GM12872 (cell line): ENCODE measurements at regions not wholly inside any gene's neighbourhood (a gene's known extent, or its start where the extent isn't known, plus 50 kb on each side); places are given as distances from the start of the nearest gene placed in this dataset.

Source experiments
- TF ChIP-seq, protein P1 (sequence below): IDR thresholded peaks from 3 replicates; pipeline ENCODE4 v1.5.1; 2011; ENCODE audit warnings: low read depth, mild to moderate bottlenecking, low read length, moderate library complexity; ENCODE audit not compliant: insufficient read depth

DNA sequence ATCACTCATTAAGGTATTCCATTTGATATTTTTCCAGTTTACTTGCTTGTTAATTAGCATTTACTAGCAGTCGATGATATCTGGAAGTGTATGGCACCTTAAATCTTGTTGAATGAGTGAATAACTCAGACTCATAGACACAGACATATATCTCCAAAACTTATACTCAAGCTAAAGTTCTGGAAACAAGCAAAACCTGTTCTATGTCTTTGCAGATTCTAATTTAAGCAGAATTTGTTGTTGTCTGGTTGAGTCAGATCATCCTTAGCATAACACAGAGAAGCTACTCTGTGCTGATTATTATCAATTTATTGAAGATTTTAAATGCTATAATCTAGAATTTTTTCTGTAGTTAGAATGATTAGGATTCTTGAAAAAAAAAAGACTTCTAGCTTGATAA lies 296.2 kb downstream of the MDFIC start:
- TF ChIP-seq, protein P1, sequence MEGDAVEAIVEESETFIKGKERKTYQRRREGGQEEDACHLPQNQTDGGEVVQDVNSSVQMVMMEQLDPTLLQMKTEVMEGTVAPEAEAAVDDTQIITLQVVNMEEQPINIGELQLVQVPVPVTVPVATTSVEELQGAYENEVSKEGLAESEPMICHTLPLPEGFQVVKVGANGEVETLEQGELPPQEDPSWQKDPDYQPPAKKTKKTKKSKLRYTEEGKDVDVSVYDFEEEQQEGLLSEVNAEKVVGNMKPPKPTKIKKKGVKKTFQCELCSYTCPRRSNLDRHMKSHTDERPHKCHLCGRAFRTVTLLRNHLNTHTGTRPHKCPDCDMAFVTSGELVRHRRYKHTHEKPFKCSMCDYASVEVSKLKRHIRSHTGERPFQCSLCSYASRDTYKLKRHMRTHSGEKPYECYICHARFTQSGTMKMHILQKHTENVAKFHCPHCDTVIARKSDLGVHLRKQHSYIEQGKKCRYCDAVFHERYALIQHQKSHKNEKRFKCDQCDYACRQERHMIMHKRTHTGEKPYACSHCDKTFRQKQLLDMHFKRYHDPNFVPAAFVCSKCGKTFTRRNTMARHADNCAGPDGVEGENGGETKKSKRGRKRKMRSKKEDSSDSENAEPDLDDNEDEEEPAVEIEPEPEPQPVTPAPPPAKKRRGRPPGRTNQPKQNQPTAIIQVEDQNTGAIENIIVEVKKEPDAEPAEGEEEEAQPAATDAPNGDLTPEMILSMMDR, result no peak

DNA sequence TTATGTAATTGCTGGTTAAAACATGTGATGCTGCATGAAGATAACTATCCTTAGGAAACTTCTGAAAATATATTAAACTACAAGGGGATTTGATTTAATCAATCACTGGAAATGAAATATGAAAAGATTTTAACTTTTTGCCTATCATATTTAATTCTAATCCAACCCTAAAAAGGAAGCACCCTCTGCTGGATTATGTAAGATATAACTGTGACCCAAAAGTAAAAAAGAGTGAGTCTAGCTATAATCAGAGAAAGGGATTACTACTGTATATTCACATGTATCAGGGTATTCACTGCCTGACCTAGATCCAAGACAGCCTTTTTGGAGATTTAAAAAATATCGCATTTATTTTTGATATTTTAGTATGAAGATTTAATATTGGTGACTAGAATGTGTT lies 295.5 kb downstream of the MDFIC start:
- TF ChIP-seq, protein P1, result no peak

DNA sequence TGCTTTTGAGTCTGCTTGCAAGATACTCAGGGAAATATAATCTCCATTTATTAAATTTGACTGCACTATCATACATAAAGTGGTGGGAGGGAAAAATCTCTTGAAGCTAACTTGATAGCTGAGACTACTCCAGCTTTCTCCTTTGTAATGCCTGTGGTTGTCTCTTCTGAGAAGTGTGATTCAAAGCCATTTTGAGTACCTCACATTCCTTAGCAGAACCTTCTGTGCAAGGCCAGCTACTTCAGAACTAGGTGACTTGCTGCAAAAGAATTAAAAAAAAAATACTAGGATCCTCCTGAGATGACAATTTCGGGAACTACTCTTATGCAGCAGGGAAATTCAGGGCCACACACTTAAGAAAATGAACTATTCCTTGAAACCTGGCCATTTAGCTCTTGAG lies 294.8 kb downstream of the MDFIC start:
- TF ChIP-seq, protein P1, result no peak

DNA sequence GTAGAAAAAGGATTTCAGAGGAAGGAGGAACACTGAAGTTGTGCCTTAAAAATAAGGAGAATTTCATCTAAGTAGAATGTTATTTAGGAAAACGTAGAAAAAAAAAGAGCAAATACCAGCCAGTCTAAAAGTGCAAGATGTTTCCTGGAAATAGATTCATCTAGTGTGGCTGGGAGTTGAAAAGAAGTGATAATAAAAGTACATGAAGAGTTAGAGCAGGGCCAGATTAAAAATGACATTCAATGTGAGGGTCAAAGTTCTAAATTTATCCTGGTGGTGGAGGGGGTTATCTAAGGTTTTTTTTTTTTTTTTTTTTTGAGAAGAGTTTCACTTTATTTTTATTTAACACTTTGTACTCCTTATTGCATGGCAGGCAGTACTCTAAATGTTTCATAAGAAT lies 289.3 kb downstream of the MDFIC start:
- TF ChIP-seq, protein P1, result no peak

DNA sequence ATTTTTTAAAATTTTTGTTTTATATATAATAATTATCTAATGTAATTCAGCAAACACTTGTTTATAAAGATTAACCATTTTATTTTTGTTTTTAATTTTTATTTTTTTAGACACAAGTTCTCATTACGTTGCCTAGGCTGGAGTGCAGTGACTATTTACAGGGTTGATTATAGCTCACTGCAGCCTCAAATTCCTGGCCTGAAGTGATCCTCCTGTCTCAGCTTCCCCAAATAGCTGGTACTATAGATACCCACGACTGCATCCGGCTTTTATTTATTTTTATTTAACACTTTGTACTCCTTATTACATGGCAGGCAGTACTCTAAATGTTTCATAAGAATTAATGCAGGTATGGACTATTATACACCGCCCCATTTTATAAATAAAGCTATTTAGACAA lies 288.7 kb downstream of the MDFIC start:
- TF ChIP-seq, protein P1, result no peak

DNA sequence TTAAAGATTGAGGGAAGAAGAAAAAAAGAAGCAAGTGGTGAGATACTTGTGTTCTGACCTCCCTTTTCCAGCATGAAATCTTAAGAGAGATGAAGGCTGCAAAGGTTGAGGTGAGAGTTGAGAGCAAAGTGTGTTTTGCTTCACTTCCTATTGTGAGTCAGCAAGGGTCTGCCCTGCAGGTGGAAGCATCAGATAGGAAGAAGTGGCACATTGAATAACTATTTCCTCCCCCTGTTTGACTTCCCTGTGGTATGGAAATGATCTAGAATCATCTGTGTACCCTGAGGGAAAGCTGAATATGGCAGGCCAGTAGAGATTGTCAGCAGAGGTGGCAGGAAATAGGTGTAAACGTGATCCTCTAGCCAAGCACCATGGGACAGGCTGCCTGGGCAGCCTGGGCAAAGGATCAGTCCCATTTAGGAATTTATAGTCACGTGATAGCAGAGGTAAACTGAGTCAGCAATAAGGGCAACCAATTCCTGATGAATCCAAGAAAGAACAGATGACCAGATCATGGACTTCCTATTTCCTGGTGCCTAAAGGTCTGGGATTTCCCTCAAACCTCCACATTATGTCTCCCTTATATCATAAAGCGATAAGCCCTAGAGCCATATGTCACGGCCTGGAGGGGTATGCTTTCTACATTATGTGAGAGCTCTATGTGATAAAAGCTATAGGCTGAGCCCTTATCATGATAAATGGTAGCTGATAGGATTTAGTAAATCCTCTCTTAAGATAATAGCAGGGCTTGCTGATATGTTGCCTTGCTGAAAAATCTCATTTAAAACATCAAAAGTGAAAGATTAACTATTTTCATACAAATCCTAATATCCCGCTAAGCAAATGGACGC lies 287.0 kb downstream of the MDFIC start:
- TF ChIP-seq, protein P1, result no peak

DNA sequence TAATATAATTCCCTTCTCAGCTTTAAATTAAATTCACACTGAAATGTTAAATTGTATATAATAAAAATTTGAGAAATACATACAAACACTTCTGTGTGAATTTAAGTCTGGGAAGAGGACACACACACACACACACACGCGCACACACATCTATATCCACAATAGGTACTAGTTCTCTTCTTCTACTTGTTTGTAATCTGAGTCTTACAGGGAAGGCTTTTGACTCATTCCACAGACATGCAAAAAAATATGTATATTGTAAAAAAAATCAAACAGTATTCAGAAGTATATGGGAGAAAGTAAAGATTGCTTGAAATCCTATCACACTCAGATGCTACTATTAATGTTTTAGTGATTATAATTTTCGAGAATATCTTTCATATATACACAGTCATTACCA lies 276.2 kb downstream of the MDFIC start:
- TF ChIP-seq, protein P1, result no peak
